DND-41 (cell line): ENCODE measurements at regions not wholly inside any gene's neighbourhood (a gene's known extent, or its start where the extent isn't known, plus 50 kb on each side); places are given as distances from the start of the nearest gene placed in this dataset.

Experiments used
- ATAC-seq: fragments of 200-7000 bp; cut with Tn5 transposase; 3 replicates; pipeline ENCODE4 v1.9.1; 2021; ENCODE audit warnings: low read depth; ENCODE audit not compliant: insufficient read depth
- DNase-seq: peaks from one replicate; pipeline ENCODE4 v3.0.0-alpha.2; 2020
- H2AFZ ChIP-seq: 2 replicates; pipeline ENCODE4 v1.6.0; 2012; ENCODE audit warnings: low read depth, low read length
- H3K27ac ChIP-seq: 2 replicates; pipeline ENCODE4 v1.5.1; 2012; ENCODE audit warnings: low read length, inconsistent platforms
- H3K27me3 ChIP-seq: fragments of 200-600 bp; sonication (generic); 2 replicates; pipeline ENCODE4 v1.6.0; 2012; ENCODE audit warnings: low read length, mild to moderate bottlenecking, inconsistent platforms; ENCODE audit not compliant: insufficient read depth, poor library complexity
- H3K36me3 ChIP-seq: 2 replicates; pipeline ENCODE4 v1.5.1; 2012; ENCODE audit warnings: low read length, inconsistent platforms; ENCODE audit not compliant: insufficient read depth
- H3K4me1 ChIP-seq: 2 replicates; pipeline ENCODE4 v1.5.1; 2012; ENCODE audit warnings: mild to moderate bottlenecking, low read length; ENCODE audit not compliant: insufficient read depth
- H3K4me2 ChIP-seq: 2 replicates; pipeline ENCODE4 v1.6.0; 2012; ENCODE audit warnings: mild to moderate bottlenecking, moderate library complexity, low read length, inconsistent platforms; ENCODE audit not compliant: insufficient read depth
- H3K4me3 ChIP-seq, 2 experiments: fragments of 200-600 bp in 1 of 2; shearing (Covaris generic) in 1 of 2; 2 replicates each; pipeline ENCODE4 v1.5.1; 2012 to 2016; ENCODE audit warnings: inconsistent platforms in 2 of 2, low read length in 2 of 2, mild to moderate bottlenecking in 2 of 2, low read depth in 1 of 2, moderate library complexity in 1 of 2
- H3K79me2 ChIP-seq: 2 replicates; pipeline ENCODE4 v1.6.0; 2012; ENCODE audit warnings: low read length, inconsistent platforms; ENCODE audit not compliant: insufficient read depth
- H3K9ac ChIP-seq: 2 replicates; pipeline ENCODE4 v1.6.0; 2012; ENCODE audit warnings: low read depth, mild to moderate bottlenecking, inconsistent platforms, low read length, moderate library complexity
- H3K9me3 ChIP-seq: 2 replicates; pipeline ENCODE4 v1.5.1; 2012; ENCODE audit warnings: low read length, moderate library complexity, mild to moderate bottlenecking, inconsistent platforms; ENCODE audit not compliant: insufficient read depth, severe bottlenecking
- H4K20me1 ChIP-seq: 2 replicates; pipeline ENCODE4 v1.6.0; 2012; ENCODE audit warnings: low read length; ENCODE audit not compliant: insufficient read depth
- EZH2 ChIP-seq: IDR thresholded peaks from 3 replicates; pipeline ENCODE4 v1.6.1; 2012; ENCODE audit warnings: borderline replicate concordance, low read depth, mild to moderate bottlenecking, moderate library complexity, low read length, inconsistent platforms; ENCODE audit not compliant: severe bottlenecking
- TF ChIP-seq, protein P1 (sequence below): IDR thresholded peaks from 2 replicates; pipeline ENCODE4 v1.5.1; 2012; ENCODE audit warnings: borderline replicate concordance, low read length, moderate library complexity, mild to moderate bottlenecking; ENCODE audit not compliant: poor library complexity, severe bottlenecking; ENCODE audit errors: extremely low read depth

DNA sequence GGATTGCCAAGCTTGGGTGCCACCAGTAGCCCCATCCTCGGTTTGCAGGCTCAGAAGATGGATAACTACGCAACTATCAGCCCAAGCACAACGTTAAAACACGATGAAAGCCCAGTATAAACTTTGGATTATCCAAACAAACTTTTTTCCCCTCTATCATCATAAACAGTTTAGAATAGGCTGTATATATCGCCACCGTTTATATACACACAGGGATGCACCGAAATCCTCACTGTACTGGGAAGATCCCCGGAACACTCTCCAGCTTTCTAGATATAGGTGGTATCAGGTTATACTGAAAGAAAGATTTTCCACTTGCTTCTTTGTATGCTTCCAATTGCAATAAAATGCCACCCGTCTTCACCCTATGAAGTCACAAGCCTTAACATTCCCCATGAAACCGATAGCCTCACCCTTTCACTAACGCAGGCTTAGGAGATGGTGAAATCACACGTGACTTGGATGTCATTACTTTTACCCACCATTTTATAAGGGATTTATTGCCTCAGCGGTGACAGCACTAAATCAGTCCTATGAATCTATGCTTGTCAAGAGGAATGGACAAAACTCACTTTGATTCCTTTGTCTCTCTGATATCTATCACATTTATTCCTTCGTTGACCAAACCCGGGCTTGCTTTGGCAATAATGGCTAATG lies 207.6 kb upstream of the FOXN3 start:
- ATAC-seq (no peak), DNase-seq (no peak)
- no peak for TF ChIP-seq EZH2
- TF ChIP-seq, protein P1, sequence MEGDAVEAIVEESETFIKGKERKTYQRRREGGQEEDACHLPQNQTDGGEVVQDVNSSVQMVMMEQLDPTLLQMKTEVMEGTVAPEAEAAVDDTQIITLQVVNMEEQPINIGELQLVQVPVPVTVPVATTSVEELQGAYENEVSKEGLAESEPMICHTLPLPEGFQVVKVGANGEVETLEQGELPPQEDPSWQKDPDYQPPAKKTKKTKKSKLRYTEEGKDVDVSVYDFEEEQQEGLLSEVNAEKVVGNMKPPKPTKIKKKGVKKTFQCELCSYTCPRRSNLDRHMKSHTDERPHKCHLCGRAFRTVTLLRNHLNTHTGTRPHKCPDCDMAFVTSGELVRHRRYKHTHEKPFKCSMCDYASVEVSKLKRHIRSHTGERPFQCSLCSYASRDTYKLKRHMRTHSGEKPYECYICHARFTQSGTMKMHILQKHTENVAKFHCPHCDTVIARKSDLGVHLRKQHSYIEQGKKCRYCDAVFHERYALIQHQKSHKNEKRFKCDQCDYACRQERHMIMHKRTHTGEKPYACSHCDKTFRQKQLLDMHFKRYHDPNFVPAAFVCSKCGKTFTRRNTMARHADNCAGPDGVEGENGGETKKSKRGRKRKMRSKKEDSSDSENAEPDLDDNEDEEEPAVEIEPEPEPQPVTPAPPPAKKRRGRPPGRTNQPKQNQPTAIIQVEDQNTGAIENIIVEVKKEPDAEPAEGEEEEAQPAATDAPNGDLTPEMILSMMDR = no peak
- Histone ChIP-seq H3K9ac (no peak overlapping the region), H3K27me3 (no peaks in the 10 kb centered on the region), H3K79me2 (no peaks in the 10 kb centered on the region), H3K4me2 (no peak overlapping the region), H3K4me3 (no peak overlapping the region), H2AFZ (no peak overlapping the region), H3K4me1 (peaks cover 4% of the 10 kb centered on the region), H3K27ac (no peak overlapping the region), H4K20me1 (no peaks in the 10 kb centered on the region), H3K9me3 (no peaks in the 10 kb centered on the region), H3K36me3 (no peaks in the 10 kb centered on the region)

DNA sequence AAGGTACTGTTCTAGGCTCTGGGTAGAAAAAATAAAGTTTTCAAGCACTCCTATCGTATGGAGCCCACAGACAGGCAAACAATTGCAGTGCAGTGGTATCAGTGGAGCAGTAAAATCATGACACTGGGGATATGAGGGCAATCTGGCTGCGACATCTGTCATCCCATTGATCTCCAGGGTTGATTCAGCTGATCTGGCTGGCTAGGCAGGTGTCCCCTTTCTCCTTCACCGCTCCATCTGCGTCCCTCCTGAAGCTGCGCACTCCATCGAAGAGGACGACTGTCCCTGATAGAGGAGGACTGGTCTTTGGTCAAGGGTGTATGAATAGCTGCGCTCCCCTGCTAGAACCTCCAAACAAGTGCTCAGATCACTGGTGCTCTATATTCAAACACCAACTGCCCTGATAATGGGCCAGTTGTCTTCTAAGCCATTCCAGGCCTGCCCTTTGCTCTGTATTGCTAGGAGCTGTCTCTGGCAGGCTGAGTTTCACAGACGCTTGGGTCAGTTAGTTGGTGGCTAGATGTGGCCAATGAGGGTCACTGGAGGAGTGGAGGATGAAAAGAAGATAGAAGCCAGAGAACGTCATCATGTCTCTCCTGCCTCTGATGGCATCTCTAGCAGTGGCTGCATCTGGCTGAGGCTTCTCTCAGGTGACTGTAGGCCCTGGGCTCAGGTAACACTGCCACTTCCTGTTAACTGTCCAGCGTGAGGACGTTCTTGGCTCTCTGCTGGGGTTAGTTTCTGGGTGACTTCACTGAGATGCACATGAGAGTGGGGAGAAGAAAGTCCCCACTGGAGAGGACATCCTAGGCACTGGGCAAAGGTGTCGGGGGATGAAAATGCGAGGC lies 205.0 kb upstream of the FOXN3 start:
- ATAC-seq = no peak
- H3K4me2 ChIP-seq = no peak overlapping the region
- no peak overlapping the region for H3K27ac ChIP-seq
- H3K4me3 ChIP-seq = no peak overlapping the region
- H3K9ac ChIP-seq = no peak overlapping the region
- peaks cover 20% of the 10 kb centered on the region for H3K4me1 ChIP-seq
- H3K27me3 ChIP-seq = no peaks in the 10 kb centered on the region
- H3K36me3 ChIP-seq = no peaks in the 10 kb centered on the region
- no peak overlapping the region for H2AFZ ChIP-seq
- TF ChIP-seq, protein P1 = no peak
- no peak for TF ChIP-seq EZH2
- peaks cover 15% of the 10 kb centered on the region for H3K79me2 ChIP-seq
- H4K20me1 ChIP-seq = no peaks in the 10 kb centered on the region
- H3K9me3 ChIP-seq = no peaks in the 10 kb centered on the region
- DNase-seq = no peak

DNA sequence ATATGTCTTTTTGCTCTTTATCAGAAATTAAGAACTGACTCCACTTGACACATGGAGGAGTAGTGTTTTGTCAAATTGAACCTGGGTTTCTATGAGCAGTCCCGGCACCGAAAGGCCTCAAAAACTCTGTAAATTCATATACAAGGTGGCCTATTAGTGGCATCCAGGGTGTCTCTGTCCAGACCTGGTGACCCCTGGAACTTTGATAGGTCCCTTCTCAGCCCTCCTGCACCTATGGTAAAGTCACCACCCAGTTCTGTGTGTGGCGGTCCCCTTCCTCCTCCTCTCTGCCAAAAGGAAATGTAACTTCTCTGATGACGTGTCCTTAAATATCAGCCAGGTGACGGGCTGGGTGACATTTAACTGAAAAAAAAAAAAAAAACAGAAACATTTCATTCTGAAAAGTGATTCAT lies 204.0 kb upstream of the FOXN3 start:
- no peak for DNase-seq
- H2AFZ ChIP-seq = no peak overlapping the region

More for the DNA sequence above, 204.0 kb upstream of the FOXN3 start:
- Histone ChIP-seq H3K9ac (no peak overlapping the region), H3K4me2 (no peak overlapping the region), H3K9me3 (no peaks in the 10 kb centered on the region), H3K4me1 (peaks cover 30% of the 10 kb centered on the region), H3K27ac (no peak overlapping the region), H4K20me1 (no peaks in the 10 kb centered on the region), H3K4me3 (no peak overlapping the region), H3K27me3 (no peaks in the 10 kb centered on the region), H3K79me2 (peaks cover 25% of the 10 kb centered on the region), H3K36me3 (no peaks in the 10 kb centered on the region)
- no peak for ATAC-seq
- TF ChIP-seq, protein P1 = no peak
- TF ChIP-seq EZH2 = no peak
